Tibial nerve (tissue), 4 donors: ENCODE measurements at regions not wholly inside any gene's neighbourhood (a gene's known extent, or its start where the extent isn't known, plus 50 kb on each side); places are given as distances from the start of the nearest gene placed in this dataset.

Source experiments
- DNase-seq, 2 donors: peaks; one replicate each; pipeline ENCODE4 v3.0.0-alpha.2; 2019; ENCODE audit warnings: low spot score in 2 of 2
- H3K27ac ChIP-seq, 4 donors: fragments of 200-600 bp; sonication (generic) in 3 of 4; one replicate each; pipeline ENCODE4 v1.5.1; 2017 to 2019; ENCODE audit warnings: mild to moderate bottlenecking in 1 of 4
- H3K27me3 ChIP-seq, 2 donors: fragments of 200-600 bp; sonication (generic) in 1 of 2; one replicate each; pipeline versions ENCODE4 v1.5.1 to v1.6.0; 2017 to 2019
- H3K36me3 ChIP-seq, 3 donors: fragments of 200-600 bp; sonication (generic); one replicate each; pipeline ENCODE4 v1.5.1; 2018 to 2019
- H3K4me1 ChIP-seq, 4 donors: fragments of 200-600 bp; sonication (generic) in 3 of 4; one replicate each; pipeline ENCODE4 v1.5.1; 2017 to 2019
- H3K4me3 ChIP-seq, 4 donors: fragments of 200-600 bp; sonication (generic) in 3 of 4; one replicate each; pipeline ENCODE4 v1.5.1; 2017 to 2019; ENCODE audit warnings: mild to moderate bottlenecking in 1 of 4, moderate library complexity in 1 of 4
- H3K9me3 ChIP-seq, 4 donors: fragments of 200-600 bp; sonication (generic) in 3 of 4; one replicate each; pipeline ENCODE4 v1.5.1; 2017 to 2019
- CTCF ChIP-seq, 5 experiments: fragments of 200-600 bp in 3 of 5; fragments of 450-650 bp in 2 of 5; sonication (generic) in 3 of 5; IDR thresholded peaks; one replicate each; pipeline ENCODE4 v1.5.1; 2016 to 2019; ENCODE audit warnings: antibody characterized with exemption in 5 of 5, mild to moderate bottlenecking in 3 of 5, moderate library complexity in 2 of 5
- EP300 ChIP-seq, 2 donors: sonication (generic); formaldehyde crosslinking; IDR thresholded peaks; one replicate each; pipeline ENCODE4 v1.6.1; 2017; ENCODE audit warnings: antibody characterized with exemption in 2 of 2, mild to moderate bottlenecking in 1 of 2
- POLR2A ChIP-seq, 2 donors: fragments of 450-650 bp; IDR thresholded peaks; one replicate each; pipeline ENCODE4 v1.6.1; 2017; ENCODE audit warnings: antibody characterized with exemption in 2 of 2, mild to moderate bottlenecking in 2 of 2, moderate library complexity in 2 of 2
- WGBS, 2 donors: methylation state at CpG; one replicate each; pipeline ENCODE4 v1.1.5; 2018; 5-methylcytosine and 5-hydroxymethylcytosine counted together

GRCh38 chr3:130820976-130821375, 72.9 kb upstream of the ATP2C1 start:
- Histone ChIP-seq H3K4me3 (no peak overlapping the region), H3K27me3 (no peaks in the 10 kb centered on the region), H3K36me3 (no peaks in the 10 kb centered on the region), H3K27ac (no peak overlapping the region), H3K9me3 (no peaks in the 10 kb centered on the region), H3K4me1 (no peaks in the 10 kb centered on the region)
- 62 to 82% methylated on average over 2 of the region's 2 CpGs for WGBS, 2 donors
- TF ChIP-seq CTCF (IDR thresholded peaks at IDR 0.05) (no peak), EP300 (IDR thresholded peaks at IDR 0.05) (peak in 1 of 2 donors; percentile 66), POLR2A (IDR thresholded peaks at IDR 0.05) (no peak)
- no peak for DNase-seq

- TF ChIP-seq POLR2A (IDR thresholded peaks at IDR 0.05) (no peak), CTCF (IDR thresholded peaks at IDR 0.05) (no peak), EP300 (IDR thresholded peaks at IDR 0.05) (no peak)
- Histone ChIP-seq H3K36me3 (no peaks in the 10 kb centered on the region), H3K4me3 (no peak overlapping the region), H3K9me3 (no peaks in the 10 kb centered on the region), H3K4me1 (no peaks in the 10 kb centered on the region), H3K27me3 (no peaks in the 10 kb centered on the region), H3K27ac (no peak overlapping the region)
- no peak for DNase-seq
- 86 to 95% methylated on average over 1 of the region's 1 CpG for WGBS, 2 donors
These were observed 72.1 kb upstream of the ATP2C1 start for GRCh38 chr3:130821806-130822205.

GRCh38 chr3:130823241-130823884, 70.5 kb upstream of the ATP2C1 start:
- TF ChIP-seq CTCF (IDR thresholded peaks at IDR 0.05) (no peak), EP300 (IDR thresholded peaks at IDR 0.05) (no peak), POLR2A (IDR thresholded peaks at IDR 0.05) (no peak)
- H3K27me3 ChIP-seq, result no peaks in the 10 kb centered on the region
- DNase-seq, result no peak
- H3K4me3 ChIP-seq, result no peak overlapping the region
- no peaks in the 10 kb centered on the region for H3K4me1 ChIP-seq
- no peak overlapping the region for H3K27ac ChIP-seq
- 82 to 83% methylated on average over 4 of the region's 4 CpGs for WGBS, 2 donors
- no peaks in the 10 kb centered on the region for H3K36me3 ChIP-seq
- H3K9me3 ChIP-seq, result no peaks in the 10 kb centered on the region

- TF ChIP-seq CTCF (IDR thresholded peaks at IDR 0.05), result no peak
- Histone ChIP-seq H3K27ac (no peak overlapping the region), H3K4me3 (no peak overlapping the region), H3K36me3 (no peaks in the 10 kb centered on the region), H3K27me3 (no peaks in the 10 kb centered on the region), H3K9me3 (no peaks in the 10 kb centered on the region), H3K4me1 (no peaks in the 10 kb centered on the region)
- 26 to 27% methylated on average over 1 of the region's 1 CpG for WGBS, 2 donors
- DNase-seq, result no peak
These were observed 69.9 kb upstream of the ATP2C1 start for GRCh38 chr3:130823996-130824395.

GRCh38 chr3:130825762-130826299, 68.1 kb upstream of the ATP2C1 start:
- WGBS, 2 donors, result 80 to 83% methylated on average over 2 of the region's 2 CpGs
- no peak for TF ChIP-seq EP300 (IDR thresholded peaks at IDR 0.05)
- TF ChIP-seq CTCF (IDR thresholded peaks at IDR 0.05), result no peak
- TF ChIP-seq POLR2A (IDR thresholded peaks at IDR 0.05), result no peak
- no peaks in the 10 kb centered on the region for H3K27me3 ChIP-seq
- H3K4me1 ChIP-seq, result no peaks in the 10 kb centered on the region
- no peak overlapping the region for H3K27ac ChIP-seq
- no peak for DNase-seq
- H3K36me3 ChIP-seq, result no peaks in the 10 kb centered on the region
- no peak overlapping the region for H3K4me3 ChIP-seq
- H3K9me3 ChIP-seq, result no peaks in the 10 kb centered on the region
